SU-DHL-6 (cell line): ENCODE measurements at regions not wholly inside any gene's neighbourhood (a gene's known extent, or its start where the extent isn't known, plus 50 kb on each side); places are given as distances from the start of the nearest gene placed in this dataset.

ENCODE experiments used
- EZH2phosphoT487 ChIP-seq: fragments of 200-600 bp; sonication (generic), shearing (Covaris generic); conservative IDR thresholded peaks from 2 replicates; pipeline ENCODE4 v1.6.1; 2018; ENCODE audit warnings: mild to moderate bottlenecking, antibody characterized with exemption, low read length, moderate library complexity, mixed read lengths
- TF ChIP-seq, protein P1 (sequence below): fragments of 200-600 bp; sonication (generic); IDR thresholded peaks from one replicate; pipeline ENCODE4 v1.5.1; 2017; ENCODE audit warnings: antibody characterized with exemption, mild to moderate bottlenecking, low read length, moderate library complexity; ENCODE audit not compliant: insufficient read depth, poor library complexity, severe bottlenecking

DNA sequence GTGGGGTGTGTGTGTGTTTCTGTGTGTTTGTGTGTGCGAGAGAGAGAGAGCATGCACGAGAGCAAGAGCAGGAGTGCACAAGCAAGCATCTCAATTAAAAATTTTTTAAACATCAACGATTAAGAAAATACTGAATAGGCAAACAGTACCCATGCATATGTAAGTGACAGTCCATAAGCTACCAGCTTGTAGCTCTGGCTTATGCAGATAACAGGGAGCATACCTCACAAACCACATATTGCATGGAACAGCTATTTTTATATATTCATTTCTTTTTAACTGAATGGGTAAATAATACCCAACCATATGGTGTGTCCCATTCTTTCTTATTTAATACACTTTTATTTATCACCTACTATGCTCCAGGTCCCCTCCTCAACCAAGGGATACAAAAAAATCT is 234.5 kb downstream of the KBTBD8 start:
- TF ChIP-seq, protein P1, sequence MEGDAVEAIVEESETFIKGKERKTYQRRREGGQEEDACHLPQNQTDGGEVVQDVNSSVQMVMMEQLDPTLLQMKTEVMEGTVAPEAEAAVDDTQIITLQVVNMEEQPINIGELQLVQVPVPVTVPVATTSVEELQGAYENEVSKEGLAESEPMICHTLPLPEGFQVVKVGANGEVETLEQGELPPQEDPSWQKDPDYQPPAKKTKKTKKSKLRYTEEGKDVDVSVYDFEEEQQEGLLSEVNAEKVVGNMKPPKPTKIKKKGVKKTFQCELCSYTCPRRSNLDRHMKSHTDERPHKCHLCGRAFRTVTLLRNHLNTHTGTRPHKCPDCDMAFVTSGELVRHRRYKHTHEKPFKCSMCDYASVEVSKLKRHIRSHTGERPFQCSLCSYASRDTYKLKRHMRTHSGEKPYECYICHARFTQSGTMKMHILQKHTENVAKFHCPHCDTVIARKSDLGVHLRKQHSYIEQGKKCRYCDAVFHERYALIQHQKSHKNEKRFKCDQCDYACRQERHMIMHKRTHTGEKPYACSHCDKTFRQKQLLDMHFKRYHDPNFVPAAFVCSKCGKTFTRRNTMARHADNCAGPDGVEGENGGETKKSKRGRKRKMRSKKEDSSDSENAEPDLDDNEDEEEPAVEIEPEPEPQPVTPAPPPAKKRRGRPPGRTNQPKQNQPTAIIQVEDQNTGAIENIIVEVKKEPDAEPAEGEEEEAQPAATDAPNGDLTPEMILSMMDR = no peak
- TF ChIP-seq EZH2phosphoT487 = no peak
